ENCODE measurements at regions not wholly inside any gene's neighbourhood (a gene's known extent, or its start where the extent isn't known, plus 50 kb on each side); places are given as distances from the start of the nearest gene placed in this dataset.

GRCh38 chr7:98565103-98565502, 52.0 kb upstream of the NPTX2 start:
- DNase-seq (ENCODE audit: low read depth): no peak
- H3K4me3 ChIP-seq (ENCODE audit: control insufficient read depth, low read depth, low read length): no peak overlapping the region
- no peak for TF ChIP-seq CTCF (IDR thresholded peaks at IDR 0.05; ENCODE audit: control insufficient read depth, insufficient read depth, low read depth, low read length, missing control alignments)

GRCh38 chr7:98562871-98563495, 54.1 kb upstream of the NPTX2 start:
- H3K4me3 ChIP-seq (ENCODE audit: control insufficient read depth, low read depth, low read length): no peak overlapping the region
- DNase-seq (ENCODE audit: low read depth): no peak
- TF ChIP-seq CTCF (IDR thresholded peaks at IDR 0.05; ENCODE audit: control insufficient read depth, insufficient read depth, low read depth, low read length, missing control alignments): no peak

- H3K4me3 ChIP-seq (ENCODE audit: control insufficient read depth, low read depth, low read length): no peak overlapping the region
- no peak for TF ChIP-seq CTCF (IDR thresholded peaks at IDR 0.05; ENCODE audit: control insufficient read depth, insufficient read depth, low read depth, low read length, missing control alignments)
- no peak for DNase-seq (ENCODE audit: low read depth)
Observed at GRCh38 chr7:98562381-98562823, 54.7 kb upstream of the NPTX2 start.

- H3K4me3 ChIP-seq (ENCODE audit: control insufficient read depth, low read depth, low read length): no peak overlapping the region
Observed at GRCh38 chr7:98559958-98560357, 57.1 kb upstream of the NPTX2 start.

GRCh38 chr7:98559219-98559618, 57.9 kb upstream of the NPTX2 start:
- DNase-seq (ENCODE audit: low read depth): no peak
- H3K4me3 ChIP-seq (ENCODE audit: control insufficient read depth, low read depth, low read length): no peak overlapping the region
- no peak for TF ChIP-seq CTCF (IDR thresholded peaks at IDR 0.05; ENCODE audit: control insufficient read depth, insufficient read depth, low read depth, low read length, missing control alignments)

More at GRCh38 chr7:98559958-98560357, 57.1 kb upstream of the NPTX2 start:
- DNase-seq (ENCODE audit: low read depth): no peak
- TF ChIP-seq CTCF (IDR thresholded peaks at IDR 0.05; ENCODE audit: control insufficient read depth, insufficient read depth, low read depth, low read length, missing control alignments): no peak

- DNase-seq (ENCODE audit: low read depth): no peak
- no peak for TF ChIP-seq CTCF (IDR thresholded peaks at IDR 0.05; ENCODE audit: control insufficient read depth, insufficient read depth, low read depth, low read length, missing control alignments)
- no peak overlapping the region for H3K4me3 ChIP-seq (ENCODE audit: control insufficient read depth, low read depth, low read length)
Observed at GRCh38 chr7:98557538-98558031, 59.5 kb upstream of the NPTX2 start.

Measured in AG09309 (cell line).